Mammary epithelial cell (primary cell): ENCODE measurements at regions not wholly inside any gene's neighbourhood (a gene's known extent, or its start where the extent isn't known, plus 50 kb on each side); places are given as distances from the start of the nearest gene placed in this dataset.

Experiments used
- CTCF ChIP-seq, 2 donors: IDR thresholded peaks in 1 of 2; conservative IDR thresholded peaks in 1 of 2; 2 replicates each; pipeline ENCODE4 v1.5.1; 2011 to 2012; ENCODE audit warnings: inconsistent platforms in 2 of 2, low read length in 2 of 2, mild to moderate bottlenecking in 2 of 2, control low read depth in 1 of 2, low read depth in 1 of 2; ENCODE audit not compliant: insufficient read depth in 1 of 2; ENCODE audit errors: extremely low read depth in 1 of 2
- EZH2 ChIP-seq: IDR thresholded peaks from 2 replicates; pipeline ENCODE4 v1.6.1; 2012; ENCODE audit warnings: low read length, inconsistent platforms, borderline replicate concordance

- TF ChIP-seq EZH2, result no peak
- no peak for TF ChIP-seq CTCF (conservative IDR thresholded peaks at IDR 0.05 in 1 of 2, IDR thresholded peaks at IDR 0.05 in 1 of 2; ENCODE audit: extremely low read depth in 1 of 2, insufficient read depth in 1 of 2, low read depth in 1 of 2, low read length in 2 of 2)
Observed at GRCh38 chrX:110519906-110520452, 161.3 kb downstream of the RTL9 start.
